Stimulated activated CD8-positive, alpha-beta memory T cell treated with anti-CD3 and anti-CD28 coated beads, Interleukin-4, amount 100 ng/mL, for 1 hour (primary cell): ENCODE measurements at regions not wholly inside any gene's neighbourhood (a gene's known extent, or its start where the extent isn't known, plus 50 kb on each side); places are given as distances from the start of the nearest gene placed in this dataset.

Experiments used
- DNase-seq, 2 donors: peaks; one replicate each; pipeline ENCODE4 v3.0.0-alpha.2; 2020; ENCODE audit warnings: low read depth in 2 of 2, low spot score in 1 of 2

- DNase-seq = no peak
Observed at GRCh38 chr22:49091917-49092545, 735.6 kb downstream of the BRD1 start.

DNA sequence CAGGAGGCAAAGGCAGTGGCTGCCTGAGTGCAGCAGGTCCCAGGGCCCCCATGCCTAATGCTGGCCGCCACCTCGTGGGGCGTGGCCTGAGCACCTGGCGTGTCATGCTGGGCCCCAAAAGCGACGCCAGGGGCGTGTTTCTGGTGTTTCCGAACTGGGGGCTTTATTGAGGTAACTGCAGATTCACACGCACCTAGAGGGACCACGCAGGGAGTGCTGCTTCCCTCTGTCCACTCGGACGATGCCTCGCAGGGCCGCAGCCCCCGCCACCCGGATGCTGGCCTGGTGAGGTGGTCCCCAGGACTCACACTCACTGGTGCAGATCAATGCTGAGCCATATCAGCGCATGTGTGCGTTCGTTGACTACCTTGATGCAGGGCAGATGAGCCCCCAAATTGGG, 736.2 kb downstream of the BRD1 start:
- DNase-seq = no peak

- DNase-seq = no peak
Observed at GRCh38 chr22:49090853-49091135, 736.9 kb downstream of the BRD1 start.

DNA sequence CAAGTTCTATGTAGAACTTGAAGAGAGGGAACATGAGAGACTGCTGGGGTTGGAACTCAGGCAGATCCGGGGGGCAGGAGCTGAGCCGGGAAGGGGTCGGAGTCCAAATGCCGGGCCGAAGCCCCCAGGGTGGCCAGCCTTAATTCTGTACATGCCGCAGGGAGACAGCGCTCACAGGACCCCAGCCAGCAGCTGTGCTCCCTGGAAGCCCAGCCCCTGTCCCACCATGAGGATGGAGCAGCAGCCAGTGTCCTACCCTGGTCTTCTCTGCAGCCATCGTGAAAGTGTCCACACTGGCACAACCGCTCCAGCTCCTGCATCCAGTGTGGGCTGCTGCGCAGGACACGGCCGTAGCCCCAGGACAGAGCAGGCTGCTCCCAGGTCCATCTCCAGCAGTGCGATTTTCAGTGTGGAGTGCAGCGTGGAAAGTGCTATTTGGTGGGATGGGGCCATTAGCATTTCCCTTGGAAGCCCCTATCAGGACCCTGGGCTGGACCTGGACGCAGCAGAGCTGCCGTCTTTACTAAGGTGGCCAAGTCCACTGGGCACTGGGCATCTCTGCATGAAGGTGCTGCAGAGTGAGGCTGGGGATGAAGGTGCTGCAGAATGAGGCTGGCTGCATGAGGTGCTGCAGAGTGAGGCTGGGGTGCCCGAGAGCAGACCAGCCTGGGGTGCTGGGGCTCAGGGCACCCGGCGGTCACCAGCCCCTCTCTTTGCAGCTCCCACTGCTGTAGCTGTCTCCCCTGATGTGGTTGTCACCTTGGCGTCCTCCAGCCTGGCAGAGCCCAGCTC, 737.4 kb downstream of the BRD1 start:
- no peak for DNase-seq

DNA sequence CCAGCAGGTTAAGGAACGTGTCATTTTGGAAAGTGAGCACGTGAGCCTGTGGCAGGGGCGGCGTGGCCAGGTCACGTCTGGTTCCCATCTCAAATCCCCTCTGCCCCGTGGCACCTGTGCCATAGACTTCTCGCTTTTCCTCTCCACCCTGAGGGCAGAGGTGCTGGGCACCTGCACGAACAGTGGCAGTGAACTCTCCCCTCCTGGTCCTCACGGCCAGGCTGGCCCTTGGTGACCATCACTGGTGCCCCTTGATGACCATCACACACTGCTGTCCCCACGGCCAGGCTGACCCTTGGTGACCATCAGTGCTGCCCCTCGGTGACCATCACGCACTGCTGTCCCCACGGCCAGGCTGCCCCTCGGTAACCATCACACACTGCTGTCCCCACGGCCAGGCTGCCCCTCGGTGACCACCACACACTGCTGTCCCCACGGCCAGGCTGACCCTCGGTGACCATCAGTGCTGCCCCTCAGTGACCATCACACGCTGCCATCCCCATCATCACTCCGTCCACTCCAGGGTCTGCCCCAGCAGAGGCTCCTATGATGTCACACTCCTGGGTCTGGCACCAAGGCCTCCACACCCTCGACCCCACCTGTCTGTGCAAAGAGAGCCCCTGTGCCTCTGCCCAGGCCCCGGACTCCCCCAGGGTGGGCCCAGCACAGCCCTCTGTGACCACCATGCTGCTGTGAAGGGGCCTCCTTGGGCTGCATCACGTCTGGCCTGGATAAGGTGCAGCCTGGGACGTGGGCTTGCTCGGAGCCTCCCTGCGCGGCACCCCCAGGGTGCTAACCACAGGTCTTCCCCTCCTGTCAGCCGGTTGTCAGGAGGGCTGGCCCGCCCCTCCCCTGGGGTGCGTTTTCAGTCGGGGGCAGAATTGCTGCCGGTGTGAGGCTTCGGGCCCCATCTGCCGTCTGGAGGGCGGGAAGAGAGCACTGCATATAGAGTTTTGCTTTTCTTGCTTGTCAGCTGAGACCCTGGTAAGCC, 738.6 kb downstream of the BRD1 start:
- no peak for DNase-seq

- DNase-seq = no peak
Observed at GRCh38 chr22:49087716-49088601, 739.7 kb downstream of the BRD1 start.

DNA sequence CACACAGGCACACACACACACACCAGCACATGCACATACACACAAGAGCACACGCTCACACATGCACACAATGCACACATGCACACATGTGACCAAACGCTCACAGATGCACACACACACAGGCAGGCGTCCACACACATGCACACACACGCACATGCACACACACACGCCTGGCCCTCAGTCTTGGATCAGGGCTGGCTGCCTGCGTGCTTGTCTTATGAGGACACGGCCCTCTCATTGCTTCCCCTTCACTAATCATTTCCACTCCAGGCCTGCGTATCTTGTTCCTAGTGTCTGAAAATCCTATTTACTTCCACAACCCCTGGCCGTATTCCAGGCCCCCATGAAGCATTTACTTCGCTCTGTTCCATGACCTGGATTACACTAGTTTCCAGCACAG, 740.5 kb downstream of the BRD1 start:
- no peak for DNase-seq

GRCh38 chr22:49086606-49087157, 741.0 kb downstream of the BRD1 start:
- DNase-seq = no peak

DNA sequence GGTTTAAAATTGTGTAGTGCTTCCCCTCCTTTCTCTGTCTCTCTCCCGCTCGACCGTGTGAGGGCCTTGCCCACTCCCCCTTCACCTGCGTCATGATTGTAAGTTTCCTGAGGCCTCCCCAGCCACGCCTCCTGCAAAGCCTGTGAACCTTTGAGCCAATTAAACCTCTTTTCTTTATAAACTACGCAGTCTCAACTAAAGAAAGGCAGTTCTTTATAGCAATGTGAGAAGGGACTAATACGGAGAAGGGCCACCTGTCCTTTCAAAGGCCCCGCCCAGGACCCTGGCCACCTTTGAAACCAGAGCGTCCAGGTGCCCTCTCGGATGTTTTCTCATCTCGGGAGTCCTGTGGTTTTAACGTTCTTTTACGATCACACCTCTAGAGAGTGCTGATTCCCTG, 741.5 kb downstream of the BRD1 start:
- no peak for DNase-seq

DNA sequence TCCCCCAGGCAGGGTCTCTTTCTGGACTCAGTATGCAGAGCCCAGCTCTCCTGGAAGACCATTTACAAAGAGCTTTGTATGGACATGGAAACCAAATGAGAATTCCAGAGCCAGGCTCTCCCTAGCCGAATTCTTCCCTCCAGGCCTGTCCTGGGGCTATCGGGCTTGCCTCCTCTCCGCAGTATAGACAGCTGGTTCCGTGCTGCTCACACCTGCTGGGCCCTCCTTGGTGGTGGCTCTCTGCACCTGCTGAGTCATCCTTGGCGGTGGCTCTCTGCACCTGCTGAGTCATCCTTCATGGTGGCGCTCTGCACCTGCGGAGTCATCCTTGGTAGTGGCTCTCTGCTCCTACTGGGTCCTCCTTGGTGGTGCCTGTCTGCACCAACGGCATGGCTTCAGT, 743.5 kb downstream of the BRD1 start:
- no peak for DNase-seq

GRCh38 chr22:49083607-49084006, 744.1 kb downstream of the BRD1 start:
- no peak for DNase-seq

- no peak for DNase-seq
Observed at GRCh38 chr22:49082451-49082850, 745.2 kb downstream of the BRD1 start.

DNA sequence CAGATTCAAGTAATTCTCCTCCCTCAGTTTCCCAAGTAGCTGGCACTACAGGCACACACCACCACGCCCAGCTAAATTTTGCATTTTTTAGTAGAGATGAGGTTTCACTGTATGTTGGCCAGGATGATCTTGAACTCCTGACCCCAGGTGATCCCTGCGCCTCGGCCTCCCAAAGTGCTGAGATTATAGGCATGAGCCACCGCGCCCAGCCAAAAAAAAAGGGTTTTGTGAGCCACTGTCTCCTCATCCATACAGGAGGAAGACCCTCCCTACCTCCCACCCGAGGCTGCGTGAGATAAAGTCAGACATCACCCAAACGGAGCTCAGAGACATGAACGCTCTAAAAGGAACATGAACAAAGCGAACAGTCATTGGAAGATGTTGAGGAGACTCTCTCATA, 745.7 kb downstream of the BRD1 start:
- no peak for DNase-seq

- DNase-seq = no peak
Observed at GRCh38 chr22:49081261-49081666, 746.4 kb downstream of the BRD1 start.

DNA sequence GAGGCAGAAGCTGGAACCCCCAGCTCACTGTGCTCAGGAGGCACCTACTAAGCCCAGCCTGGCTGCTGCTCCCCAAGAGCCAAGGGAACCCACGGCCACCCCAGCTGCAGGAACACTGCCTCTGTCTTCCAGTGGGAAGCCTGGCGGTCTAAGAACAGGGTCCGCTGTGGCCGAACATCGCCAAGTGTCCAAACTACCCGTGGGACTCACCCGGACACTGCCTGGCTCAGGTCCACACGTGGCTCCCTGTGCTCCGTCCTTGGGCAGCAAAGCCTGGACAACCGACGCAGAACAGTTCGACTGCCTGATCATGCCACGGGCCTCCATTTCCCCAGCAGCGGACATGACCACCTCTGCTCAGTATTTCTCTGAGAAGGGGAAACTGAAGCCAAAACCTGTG, 747.0 kb downstream of the BRD1 start:
- no peak for DNase-seq

DNA sequence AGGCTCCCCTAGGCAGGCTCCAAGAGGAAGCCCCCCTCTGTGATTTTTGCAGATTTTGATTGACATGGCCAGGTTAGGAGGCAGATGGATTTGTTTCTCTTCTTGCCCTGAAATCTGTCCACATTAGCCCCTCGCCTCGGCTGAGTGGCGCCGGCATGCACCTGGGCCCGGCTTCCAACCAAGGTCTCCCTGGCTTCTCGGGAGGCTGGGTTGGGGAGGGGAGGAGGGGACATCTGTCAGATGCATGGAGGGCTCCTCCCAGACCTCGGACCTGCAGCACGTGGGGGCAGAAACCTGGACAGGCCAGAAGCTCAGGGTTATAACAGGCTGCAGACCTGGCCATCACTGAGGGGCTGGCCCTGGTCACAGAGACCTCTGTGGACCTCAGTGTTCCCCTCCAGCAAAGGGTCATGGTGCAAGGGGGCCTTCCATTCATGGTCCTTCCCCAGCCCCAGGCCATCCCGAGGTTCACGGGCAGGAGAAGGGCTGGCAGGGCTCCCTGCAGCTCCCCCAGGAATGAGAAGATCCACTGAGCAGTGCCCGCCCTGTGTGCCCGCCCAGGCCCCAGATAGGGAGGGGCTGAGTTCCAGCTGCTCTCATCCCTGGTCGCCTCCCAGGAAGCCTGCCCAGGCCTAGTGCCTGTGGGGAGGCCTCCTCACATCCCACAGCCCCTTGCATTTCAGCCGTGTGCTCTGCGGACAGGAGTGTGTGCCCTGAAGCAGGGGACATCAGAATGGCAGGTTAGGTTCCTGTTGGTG, 747.8 kb downstream of the BRD1 start:
- DNase-seq = no peak

DNA sequence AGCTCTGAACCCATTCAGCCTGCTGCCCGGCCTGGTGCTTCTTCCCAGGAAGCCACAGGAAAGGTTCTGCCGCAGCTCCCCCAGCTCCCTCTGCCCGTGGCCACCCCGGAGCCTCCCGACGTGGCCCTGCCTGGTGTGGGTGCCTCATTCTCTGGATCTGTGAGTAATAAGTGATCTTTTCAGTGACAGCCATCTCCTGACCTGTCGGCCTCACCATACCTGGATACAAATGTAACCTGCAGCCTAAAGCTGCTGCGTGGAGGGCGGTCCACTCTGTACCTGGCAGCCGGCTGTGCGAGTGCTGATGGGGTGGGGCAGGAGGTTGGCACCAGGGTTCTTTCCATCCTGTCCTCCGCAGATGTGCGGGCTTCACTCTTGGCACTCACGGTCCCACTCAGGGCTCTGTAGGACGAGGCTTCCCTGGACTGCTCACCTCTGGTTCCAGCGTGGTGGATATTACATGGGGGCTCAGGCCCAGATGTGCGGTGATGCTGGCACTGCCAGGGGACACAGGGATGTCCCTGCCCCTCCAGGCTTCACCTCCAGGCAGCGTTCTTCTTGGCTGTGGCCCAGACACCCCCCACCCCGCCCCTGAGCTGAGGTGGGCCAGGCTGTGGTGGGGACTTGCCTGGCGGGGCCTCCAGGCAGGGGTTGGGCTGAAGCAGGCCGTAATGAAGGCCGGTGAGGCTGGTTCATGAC, 748.5 kb downstream of the BRD1 start:
- no peak for DNase-seq

- DNase-seq = no peak
Observed at GRCh38 chr22:49078076-49078710, 749.5 kb downstream of the BRD1 start.

- no peak for DNase-seq
Observed at GRCh38 chr22:49077586-49077985, 750.1 kb downstream of the BRD1 start.
